HTR-8/SVneo (cell line): ENCODE measurements at regions not wholly inside any gene's neighbourhood (a gene's known extent, or its start where the extent isn't known, plus 50 kb on each side); places are given as distances from the start of the nearest gene placed in this dataset.

Experiments
- DNase-seq: peaks from one replicate; pipeline ENCODE4 v3.0.0; 2011; ENCODE audit warnings: low spot score, mixed read lengths; ENCODE audit not compliant: insufficient read length
- FAIRE-seq: peaks from 2 replicates; lab custom pipeline; 2011; peaks lifted over from hg19 to GRCh38; lab: Jason Lieb, UNC

DNA sequence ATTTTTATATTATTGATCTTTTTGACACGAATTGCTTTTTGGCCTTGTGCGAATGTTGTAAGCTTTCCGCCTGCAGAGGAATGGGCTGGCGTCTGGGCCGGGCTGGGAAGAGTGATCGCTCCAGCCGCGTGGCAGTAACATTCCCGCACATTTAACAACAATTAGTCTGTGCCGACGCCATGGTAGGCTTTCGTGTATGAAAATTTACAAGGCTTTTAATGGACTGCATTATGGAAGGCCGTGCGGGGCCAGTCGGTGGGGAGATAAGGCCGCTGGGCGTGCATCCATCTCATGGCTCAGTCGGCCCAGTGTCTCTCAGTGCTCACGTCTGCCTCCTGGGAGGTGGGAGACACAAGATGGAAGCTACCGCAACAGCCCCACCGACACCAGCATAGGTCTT is 142.2 kb downstream of the PHETA1 start:
- no peak for FAIRE-seq
- no peak for DNase-seq

DNA sequence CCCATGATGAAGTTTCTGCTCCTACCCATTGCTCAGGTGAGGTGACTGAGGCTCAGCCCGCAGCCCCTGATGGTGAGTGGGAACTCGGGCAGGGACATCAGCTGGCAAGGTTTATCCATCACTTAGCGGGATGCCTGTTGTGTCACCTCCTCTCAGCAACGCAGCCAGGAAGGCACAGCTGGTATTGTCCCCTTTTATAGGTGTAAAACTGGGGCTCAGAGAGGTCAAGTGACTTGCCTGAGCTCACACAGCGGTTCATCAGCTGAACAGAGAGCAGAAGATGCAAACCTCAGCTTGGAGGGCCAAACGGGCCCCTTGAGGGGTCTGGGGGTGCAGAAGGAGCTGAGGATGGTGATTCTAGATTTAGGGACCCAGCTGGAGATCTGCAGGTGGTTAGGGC is 143.6 kb downstream of the PHETA1 start:
- FAIRE-seq (no peak), DNase-seq (no peak)

DNA sequence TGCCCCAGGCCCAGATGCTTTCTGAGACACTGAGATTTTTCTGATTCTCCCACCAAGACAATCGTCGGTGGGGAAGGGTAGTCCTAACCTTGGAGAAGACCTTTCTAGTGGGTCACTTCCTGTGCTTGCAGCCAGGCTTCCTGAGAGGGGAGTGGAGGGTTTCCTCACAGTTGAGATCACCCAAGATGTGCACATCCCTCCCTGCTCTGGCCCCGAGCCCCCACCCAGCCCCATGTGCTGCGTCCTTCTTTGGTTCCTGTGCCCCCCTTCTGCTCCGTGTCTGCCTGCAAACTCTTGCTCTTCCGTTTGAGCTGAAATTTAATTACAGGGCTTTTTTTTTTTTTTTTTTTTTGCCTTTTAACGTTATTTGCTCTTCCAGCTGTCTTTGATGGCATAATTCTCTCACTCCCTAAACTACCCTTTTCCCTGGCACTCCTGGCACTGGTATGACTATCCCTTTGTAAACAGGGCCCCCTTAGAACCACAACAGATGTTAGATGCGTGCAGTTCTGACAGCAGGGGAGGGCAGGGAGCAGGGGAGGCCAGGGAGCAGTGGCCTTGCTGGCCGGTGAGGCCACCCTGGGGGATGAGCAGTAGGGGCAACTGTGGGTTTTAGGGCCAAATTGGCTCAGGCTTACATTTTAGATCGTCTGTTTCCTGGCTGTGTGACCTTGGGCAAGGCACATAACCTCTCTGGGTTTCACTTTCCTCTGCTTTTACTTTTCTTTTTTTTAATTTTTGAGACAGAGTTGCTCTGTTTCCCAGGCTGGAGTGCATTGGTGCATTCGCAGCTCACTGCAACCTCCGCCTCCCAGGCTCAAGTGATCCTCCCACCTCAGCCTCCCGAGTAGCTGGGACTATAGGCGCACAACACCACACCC is 144.5 kb downstream of the PHETA1 start:
- DNase-seq, result no peak
- no peak for FAIRE-seq

- DNase-seq, result no peak
Observed at GRCh38 chr12:111222523-111222922, 146.4 kb downstream of the PHETA1 start.

GRCh38 chr12:111222027-111222414 is 146.9 kb downstream of the PHETA1 start:
- DNase-seq (no peak), FAIRE-seq (no peak)

More at GRCh38 chr12:111222523-111222922, 146.4 kb downstream of the PHETA1 start:
- no peak for FAIRE-seq

DNA sequence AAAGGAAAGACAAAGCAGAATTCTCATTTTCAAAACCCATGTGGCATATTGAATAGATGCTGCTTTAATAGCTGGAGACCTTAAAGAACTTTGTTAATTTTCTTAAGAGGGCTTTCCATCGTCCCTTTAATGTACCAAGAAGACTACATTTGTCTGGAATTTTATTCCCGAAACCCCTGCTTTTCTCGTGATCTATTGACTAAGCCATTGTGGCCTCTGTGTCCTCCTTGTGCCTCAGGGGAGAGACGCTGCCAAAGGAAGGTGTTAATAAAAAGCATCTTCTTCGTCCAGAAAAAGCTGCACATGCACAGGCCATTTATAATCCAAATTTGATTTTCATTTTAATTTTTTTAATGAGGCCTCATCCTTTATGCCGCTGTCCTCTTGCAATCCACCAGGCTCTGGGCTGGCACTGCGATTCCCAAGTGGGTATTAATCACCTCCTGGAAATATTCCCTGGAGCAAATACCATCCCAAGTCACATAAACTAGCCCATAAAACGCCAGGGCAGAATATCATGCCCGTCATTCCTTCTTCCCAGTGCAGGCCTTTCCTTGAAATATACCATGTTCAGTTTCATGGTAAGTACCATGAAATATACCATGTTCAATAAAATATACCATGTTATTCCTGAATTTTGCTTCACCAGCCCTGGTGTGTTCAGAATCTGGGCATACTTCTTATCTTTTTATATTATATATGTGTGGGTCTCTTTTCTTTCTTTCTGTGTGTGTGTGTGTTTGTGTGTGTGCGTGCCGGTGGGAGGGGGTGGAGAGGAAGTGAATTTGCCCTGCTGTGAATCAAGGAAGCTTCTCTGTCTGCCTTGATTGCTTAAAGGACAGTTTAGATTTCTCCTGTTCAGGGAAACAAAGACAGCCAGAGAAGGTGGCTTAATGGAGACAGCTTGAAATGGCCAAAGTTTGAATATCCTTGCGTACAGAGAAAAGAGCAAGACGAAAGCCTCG is 147.6 kb downstream of the PHETA1 start:
- FAIRE-seq (no peak), DNase-seq (no peak)

DNA sequence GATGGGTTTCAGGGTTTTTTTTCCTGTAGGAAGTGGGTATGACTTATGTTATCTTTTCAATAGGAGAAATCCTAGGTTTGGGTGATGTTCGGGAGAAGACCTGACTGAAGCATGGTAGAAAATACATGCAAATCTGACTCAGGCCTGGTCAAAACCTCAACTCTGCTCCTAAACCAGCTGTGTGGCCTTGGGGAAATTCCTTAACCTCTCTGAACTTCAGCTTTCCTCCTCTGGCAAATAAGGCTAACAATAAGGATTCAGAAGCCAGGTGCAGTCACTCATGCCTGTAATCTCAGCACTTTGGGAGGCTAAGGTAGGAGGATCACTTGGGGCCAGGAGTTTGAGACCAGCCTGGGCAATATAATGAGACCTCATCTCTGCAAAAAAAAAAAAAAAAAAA is 148.5 kb downstream of the PHETA1 start:
- DNase-seq, result no peak
- FAIRE-seq, result no peak

DNA sequence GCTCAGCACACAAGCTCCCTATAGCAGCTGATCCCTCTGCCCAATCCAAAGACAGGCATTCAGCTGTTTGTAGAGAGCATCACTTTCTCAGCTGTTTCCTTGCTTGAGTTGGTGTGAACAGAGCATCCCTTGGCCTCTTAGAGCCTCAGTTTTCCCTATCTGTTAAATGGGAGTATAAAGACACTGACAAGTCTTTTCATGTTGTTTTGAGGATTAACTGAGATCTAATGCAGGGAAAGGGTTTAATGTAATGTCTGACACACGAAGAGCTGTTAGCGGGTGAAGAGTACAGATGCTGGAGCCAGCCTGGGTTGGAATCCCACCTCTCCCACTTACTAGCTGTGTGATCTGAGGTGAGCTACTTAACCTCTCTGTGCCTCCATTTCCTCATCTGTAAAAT is 149.5 kb downstream of the PHETA1 start:
- FAIRE-seq, result no peak

DNA sequence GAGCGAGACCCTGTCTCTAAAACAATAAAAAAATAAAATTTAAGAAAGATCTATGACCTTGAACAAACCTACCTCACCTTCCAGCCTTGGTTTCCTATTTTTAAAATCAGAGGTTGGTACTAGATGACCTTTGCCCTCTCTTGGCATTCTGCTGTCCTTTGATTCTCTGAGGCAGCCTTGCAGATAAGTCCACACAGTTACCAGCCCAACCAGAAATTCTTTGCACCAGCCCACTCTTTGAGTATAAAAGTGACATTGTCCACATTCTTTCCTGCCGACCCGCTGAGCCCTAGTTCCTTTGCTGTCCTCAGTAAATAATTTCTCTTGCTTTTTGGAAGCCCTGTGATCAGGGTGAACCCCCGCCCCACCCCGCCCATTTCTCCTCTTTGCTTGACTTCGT is 150.4 kb downstream of the PHETA1 start:
- DNase-seq (no peak), FAIRE-seq (no peak)

More for the DNA sequence above, 149.5 kb downstream of the PHETA1 start:
- DNase-seq, result no peak

GRCh38 chr12:111216387-111217159 is 152.3 kb downstream of the PHETA1 start:
- DNase-seq (no peak), FAIRE-seq (no peak)

GRCh38 chr12:111215881-111216280 is 153.0 kb downstream of the PHETA1 start:
- DNase-seq (no peak), FAIRE-seq (no peak)

GRCh38 chr12:111214401-111214800 is 154.5 kb downstream of the PHETA1 start:
- no peak for DNase-seq
- no peak for FAIRE-seq

DNA sequence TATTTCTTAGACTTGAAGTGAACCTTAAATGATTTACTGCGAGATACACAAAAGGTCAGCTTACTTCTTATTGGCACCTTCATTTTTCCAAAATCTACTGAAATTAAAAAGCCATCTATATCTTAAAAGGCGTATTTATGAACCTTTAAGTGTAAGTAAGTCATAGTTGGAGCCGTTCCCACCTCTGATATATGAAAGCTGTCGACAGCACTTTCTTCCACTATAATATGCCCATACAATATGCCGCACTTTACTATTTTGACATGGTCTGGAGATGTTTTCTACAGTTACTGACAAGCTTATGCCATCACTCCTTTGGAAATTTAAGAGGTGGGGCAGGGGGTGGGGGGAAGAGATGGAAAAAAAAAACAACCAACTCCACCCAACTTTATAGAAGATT is 155.3 kb downstream of the PHETA1 start:
- DNase-seq, result no peak

DNA sequence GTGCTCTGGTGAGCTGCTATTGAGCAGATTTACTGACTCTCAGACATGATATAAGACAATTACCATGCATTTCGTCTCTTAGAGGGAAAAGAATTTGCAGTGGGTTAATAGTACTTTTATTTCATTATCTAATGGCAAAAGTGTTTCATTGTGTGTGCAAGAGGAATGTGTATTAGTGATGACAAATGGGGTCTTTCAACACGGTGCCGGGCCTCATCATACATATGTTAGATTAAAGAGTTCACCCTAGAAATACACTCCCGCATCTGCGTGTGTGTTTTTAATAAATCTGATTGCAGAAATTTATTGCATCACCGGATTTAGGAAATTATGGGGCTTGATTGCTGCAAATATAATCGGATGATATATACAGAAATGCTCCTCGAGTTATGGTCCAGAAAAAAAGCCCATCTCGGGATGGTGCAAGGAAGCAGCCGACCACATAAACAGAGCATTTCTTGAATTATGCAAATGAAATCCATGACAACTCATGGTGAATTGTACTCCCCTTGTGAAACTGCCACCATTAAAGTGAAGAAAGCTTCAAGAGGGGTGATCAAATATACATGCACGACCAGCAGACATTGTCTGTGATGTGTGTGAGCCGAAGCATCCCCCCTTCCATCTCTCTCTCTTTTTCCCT is 156.0 kb downstream of the PHETA1 start:
- FAIRE-seq, result no peak

More for the DNA sequence above, 155.3 kb downstream of the PHETA1 start:
- no peak for FAIRE-seq

GRCh38 chr12:111211910-111212757 is 156.8 kb downstream of the PHETA1 start:
- DNase-seq, result no peak
- FAIRE-seq, result no peak

More for the DNA sequence above, 156.0 kb downstream of the PHETA1 start:
- no peak for DNase-seq

DNA sequence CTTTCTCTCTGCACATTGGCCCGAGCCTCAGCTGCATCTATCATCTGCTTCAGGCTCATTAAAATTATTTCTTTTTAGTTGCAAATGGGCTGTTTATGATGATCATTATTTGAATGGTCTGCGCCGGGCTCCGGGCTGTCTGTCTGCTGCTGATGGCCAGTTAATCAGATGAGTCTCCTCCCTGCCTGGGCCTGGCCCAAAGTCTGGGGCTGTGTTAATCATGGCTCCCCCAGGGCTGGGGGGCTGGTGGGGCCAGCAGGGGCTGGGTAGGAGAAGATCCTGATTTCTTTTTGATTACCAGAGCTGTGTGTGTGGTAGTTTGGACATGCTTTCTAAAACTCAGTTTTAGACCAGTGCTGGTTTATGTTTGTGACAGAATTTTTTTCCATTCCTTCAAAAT is 159.1 kb downstream of the PHETA1 start:
- DNase-seq (no peak), FAIRE-seq (no peak)

DNA sequence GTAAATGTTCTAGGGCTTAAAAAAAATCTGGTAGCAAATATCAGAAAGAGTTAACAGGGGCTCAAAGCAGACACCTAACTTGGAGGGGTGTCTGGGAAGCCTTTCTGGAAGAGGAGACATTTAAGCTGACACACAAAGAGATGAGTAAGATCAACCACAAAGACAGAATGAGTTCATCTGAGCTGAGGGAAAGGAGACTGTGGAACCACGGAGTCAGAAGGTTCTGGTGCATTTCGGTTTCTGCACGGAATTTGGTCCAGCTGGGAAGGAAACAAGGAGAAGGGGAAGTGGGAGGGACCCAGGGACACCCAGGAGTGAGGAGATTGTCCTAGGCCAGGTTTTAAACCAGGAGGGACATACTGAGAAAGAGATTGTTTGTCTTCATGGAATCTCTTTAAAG is 161.1 kb downstream of the PHETA1 start:
- FAIRE-seq (no peak), DNase-seq (no peak)

- DNase-seq (no peak), FAIRE-seq (no peak)
Observed at GRCh38 chr12:111204788-111205241, 164.1 kb downstream of the PHETA1 start.

- FAIRE-seq, result no peak
- DNase-seq, result no peak
Observed at GRCh38 chr12:111203969-111204368, 164.9 kb downstream of the PHETA1 start.
